SJCRH30 (cell line): ENCODE measurements at regions not wholly inside any gene's neighbourhood (a gene's known extent, or its start where the extent isn't known, plus 50 kb on each side); places are given as distances from the start of the nearest gene placed in this dataset.
"Not testable (repeated sequence)": the region's sequence is repeated elsewhere in the genome, so short reads cannot be mapped to it uniquely, and the experiment has no call there.

Experiments
- DNase-seq, 2 experiments: peaks; one replicate each; pipeline ENCODE4 v3.0.0-alpha.2; 2015 to 2020
- H3K27ac ChIP-seq: fragments of 250-450 bp; sonication (Bioruptor Pico); 2 replicates; pipeline ENCODE4 v1.5.1; 2020; ENCODE audit warnings: mild to moderate bottlenecking, moderate library complexity
- H3K27me3 ChIP-seq: fragments of 250-450 bp; sonication (Bioruptor Pico); 2 replicates; pipeline ENCODE4 v1.5.1; 2020; ENCODE audit warnings: mild to moderate bottlenecking, moderate library complexity
- H3K36me3 ChIP-seq: fragments of 250-450 bp; sonication (Bioruptor Pico); 2 replicates; pipeline ENCODE4 v1.5.1; 2020; ENCODE audit warnings: mild to moderate bottlenecking, moderate library complexity
- H3K4me1 ChIP-seq: fragments of 250-450 bp; sonication (Bioruptor Pico); 2 replicates; pipeline ENCODE4 v1.5.1; 2020; ENCODE audit warnings: mild to moderate bottlenecking, moderate library complexity
- H3K4me3 ChIP-seq: fragments of 250-450 bp; sonication (Bioruptor Pico); 2 replicates; pipeline ENCODE4 v1.5.1; 2020; ENCODE audit warnings: mild to moderate bottlenecking, moderate library complexity
- H3K9me3 ChIP-seq: fragments of 250-450 bp; sonication (Bioruptor Pico); replicated peaks from 2 replicates; pipeline ENCODE4 v1.5.1; 2020; ENCODE audit warnings: mild to moderate bottlenecking, moderate library complexity

GRCh38 chr6:6736791-6737654 lies 148.5 kb downstream of the LY86 start:
- Histone ChIP-seq H3K9me3 (no peaks in the 10 kb centered on the region), H3K27me3 (no peaks in the 10 kb centered on the region), H3K4me3 (no peak overlapping the region), H3K4me1 (no peaks in the 10 kb centered on the region), H3K27ac (no peak overlapping the region), H3K36me3 (no peaks in the 10 kb centered on the region)
- DNase-seq, result no peak

- no peak for DNase-seq
- H3K4me1 ChIP-seq, result no peaks in the 10 kb centered on the region
- no peak overlapping the region for H3K4me3 ChIP-seq
- H3K9me3 ChIP-seq, result no peaks in the 10 kb centered on the region
- H3K36me3 ChIP-seq, result no peaks in the 10 kb centered on the region
- H3K27me3 ChIP-seq, result no peaks in the 10 kb centered on the region
- no peak overlapping the region for H3K27ac ChIP-seq
These were observed 149.2 kb downstream of the LY86 start for GRCh38 chr6:6737671-6738070.

GRCh38 chr6:6738108-6738507 lies 149.6 kb downstream of the LY86 start:
- Histone ChIP-seq H3K4me1 (no peaks in the 10 kb centered on the region), H3K9me3 (no peaks in the 10 kb centered on the region), H3K27ac (no peak overlapping the region), H3K36me3 (no peaks in the 10 kb centered on the region), H3K4me3 (no peak overlapping the region), H3K27me3 (no peaks in the 10 kb centered on the region)
- no peak for DNase-seq

DNA sequence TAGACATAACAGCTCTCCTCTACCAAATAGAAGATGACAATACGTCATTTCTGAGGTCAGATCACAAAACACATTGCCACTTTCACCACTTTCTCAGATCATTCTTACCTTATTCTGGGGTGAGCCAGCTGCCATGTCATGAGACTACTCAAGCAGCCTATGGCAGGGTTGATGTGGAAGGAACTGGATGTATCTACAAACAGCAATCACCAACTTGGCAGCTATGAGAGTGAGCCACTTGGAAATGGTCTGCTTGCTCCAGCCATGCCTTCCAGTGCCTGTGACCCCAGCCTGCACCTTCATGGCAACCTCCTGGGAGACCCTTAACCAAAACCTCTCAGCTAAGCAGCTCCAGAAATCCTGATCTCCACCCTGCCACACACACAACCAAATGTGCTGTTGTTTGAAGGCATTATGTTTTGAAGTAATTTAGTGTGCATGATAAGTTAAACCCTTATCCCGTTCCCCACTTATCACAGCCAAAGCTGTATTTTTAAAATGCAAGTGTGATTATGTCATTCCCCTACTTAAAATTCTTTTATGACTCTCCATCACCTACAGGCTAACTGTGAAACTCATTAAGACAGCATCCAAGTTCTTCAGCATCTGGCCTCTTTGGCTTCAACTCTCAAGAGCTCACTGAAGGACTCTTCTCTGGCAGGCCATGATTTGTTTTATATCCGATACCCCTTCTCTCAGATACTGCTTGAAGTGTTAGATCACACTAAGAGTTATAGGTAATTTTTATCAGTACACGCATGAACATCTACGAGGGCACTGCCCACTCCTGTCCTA lies 150.6 kb downstream of the LY86 start:
- DNase-seq, result no peak
- no peaks in the 10 kb centered on the region for H3K9me3 ChIP-seq
- H3K27ac ChIP-seq, result no peak overlapping the region
- no peaks in the 10 kb centered on the region for H3K36me3 ChIP-seq
- H3K27me3 ChIP-seq, result no peaks in the 10 kb centered on the region
- H3K4me3 ChIP-seq, result no peak overlapping the region
- H3K4me1 ChIP-seq, result no peaks in the 10 kb centered on the region

DNA sequence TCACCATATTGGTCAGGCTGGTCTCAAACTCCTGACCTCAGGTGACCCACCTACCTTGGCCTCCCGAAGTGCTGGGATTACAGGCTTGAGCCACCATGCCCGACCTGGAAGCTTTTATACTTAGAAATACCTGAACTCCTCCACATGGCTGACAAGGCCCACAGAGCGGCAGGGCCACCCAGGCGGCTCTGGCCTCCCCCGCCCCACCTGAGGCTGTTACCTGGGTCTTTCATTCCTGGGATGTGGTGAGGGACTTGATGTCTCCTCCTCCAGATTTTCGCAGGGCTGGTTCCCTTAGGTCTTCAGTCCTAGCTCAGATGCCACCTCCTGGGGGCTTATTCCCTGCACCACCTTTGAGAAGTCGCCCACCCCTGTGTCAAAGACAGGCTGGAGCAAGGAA lies 152.1 kb downstream of the LY86 start:
- Histone ChIP-seq H3K36me3 (no peaks in the 10 kb centered on the region), H3K4me1 (no peaks in the 10 kb centered on the region), H3K27ac (no peak overlapping the region), H3K27me3 (no peaks in the 10 kb centered on the region), H3K9me3 (no peaks in the 10 kb centered on the region), H3K4me3 (no peak overlapping the region)
- DNase-seq, result no peak

GRCh38 chr6:6741264-6741663 lies 152.7 kb downstream of the LY86 start:
- Histone ChIP-seq H3K36me3 (no peaks in the 10 kb centered on the region), H3K4me3 (no peak overlapping the region), H3K27ac (no peak overlapping the region), H3K27me3 (no peaks in the 10 kb centered on the region), H3K9me3 (no peaks in the 10 kb centered on the region), H3K4me1 (no peaks in the 10 kb centered on the region)
- DNase-seq, result no peak

- no peaks in the 10 kb centered on the region for H3K9me3 ChIP-seq
- H3K4me3 ChIP-seq, result no peak overlapping the region
- H3K36me3 ChIP-seq, result no peaks in the 10 kb centered on the region
- H3K4me1 ChIP-seq, result no peaks in the 10 kb centered on the region
- no peak overlapping the region for H3K27ac ChIP-seq
- DNase-seq, result no peak
- no peaks in the 10 kb centered on the region for H3K27me3 ChIP-seq
These were observed 154.0 kb downstream of the LY86 start for GRCh38 chr6:6742535-6742934.

- Histone ChIP-seq H3K27me3 (no peaks in the 10 kb centered on the region), H3K36me3 (no peaks in the 10 kb centered on the region), H3K27ac (no peak overlapping the region), H3K4me3 (no peak overlapping the region), H3K4me1 (no peaks in the 10 kb centered on the region), H3K9me3 (no peaks in the 10 kb centered on the region)
- no peak for DNase-seq
These were observed 156.0 kb downstream of the LY86 start for GRCh38 chr6:6744551-6744950.

DNA sequence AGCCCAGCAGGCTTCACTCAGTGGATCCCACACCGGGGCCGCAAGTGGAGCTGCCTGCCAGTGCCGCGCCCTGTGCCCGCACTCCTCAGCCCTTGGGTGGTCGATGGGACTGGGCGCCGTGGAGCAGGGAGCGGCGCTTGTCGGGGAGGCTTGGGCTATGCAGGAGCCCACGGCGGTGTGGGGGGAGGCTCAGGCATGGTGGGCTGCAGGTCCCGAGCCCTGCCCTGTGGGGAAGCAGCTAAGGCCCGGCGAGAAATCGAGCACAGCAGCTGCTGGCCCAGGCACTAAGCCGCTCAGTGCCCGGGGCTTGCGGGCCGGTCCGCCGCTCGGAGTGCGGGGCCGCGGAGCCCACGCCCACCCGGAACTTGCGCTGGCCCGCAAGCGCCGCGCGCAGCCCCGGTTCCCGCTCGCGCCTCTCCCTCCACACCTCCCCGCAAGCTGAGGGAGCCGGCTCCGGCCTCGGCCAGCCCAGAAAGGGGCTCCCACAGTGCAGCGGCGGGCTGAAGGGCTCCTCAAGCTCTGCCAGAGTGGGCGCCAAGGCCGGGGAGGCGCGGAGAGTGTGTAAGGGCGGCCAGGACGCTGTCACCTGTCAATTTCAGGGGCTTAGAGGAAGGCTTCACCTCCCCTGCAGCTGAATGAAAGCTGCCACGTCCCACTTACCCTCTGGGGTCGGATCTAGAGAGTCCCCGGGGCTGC lies 157.3 kb downstream of the LY86 start:
- not testable (repeated sequence) for H3K36me3 ChIP-seq, DNase-seq, H3K27ac ChIP-seq, H3K9me3 ChIP-seq, H3K27me3 ChIP-seq, H3K4me1 ChIP-seq, H3K4me3 ChIP-seq

GRCh38 chr6:6746333-6746969 lies 157.9 kb downstream of the LY86 start:
- H3K27me3 ChIP-seq, result no peaks in the 10 kb centered on the region
- no peak overlapping the region for H3K27ac ChIP-seq
- no peaks in the 10 kb centered on the region for H3K9me3 ChIP-seq
- H3K4me3 ChIP-seq, result no peak overlapping the region
- no peaks in the 10 kb centered on the region for H3K36me3 ChIP-seq
- no peaks in the 10 kb centered on the region for H3K4me1 ChIP-seq
- DNase-seq, result peak; percentile 33 to 49

DNA sequence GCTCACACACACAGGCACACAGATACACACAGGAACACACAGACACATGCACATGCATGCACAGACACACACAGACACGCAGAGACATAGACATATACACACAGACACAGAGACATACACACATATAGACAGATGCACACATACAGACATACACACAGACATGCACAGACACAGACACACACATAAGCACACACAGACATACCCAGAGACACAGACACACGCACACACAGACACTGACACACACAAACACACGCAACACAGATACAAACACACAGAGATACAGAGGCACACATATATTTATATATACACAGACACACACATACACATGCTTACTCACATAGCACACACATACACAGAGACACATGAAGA lies 158.4 kb downstream of the LY86 start:
- H3K27me3 ChIP-seq, result no peaks in the 10 kb centered on the region
- H3K4me3 ChIP-seq, result no peak overlapping the region
- no peaks in the 10 kb centered on the region for H3K4me1 ChIP-seq
- H3K9me3 ChIP-seq, result no peaks in the 10 kb centered on the region
- no peak for DNase-seq
- H3K27ac ChIP-seq, result no peak overlapping the region
- H3K36me3 ChIP-seq, result no peaks in the 10 kb centered on the region

DNA sequence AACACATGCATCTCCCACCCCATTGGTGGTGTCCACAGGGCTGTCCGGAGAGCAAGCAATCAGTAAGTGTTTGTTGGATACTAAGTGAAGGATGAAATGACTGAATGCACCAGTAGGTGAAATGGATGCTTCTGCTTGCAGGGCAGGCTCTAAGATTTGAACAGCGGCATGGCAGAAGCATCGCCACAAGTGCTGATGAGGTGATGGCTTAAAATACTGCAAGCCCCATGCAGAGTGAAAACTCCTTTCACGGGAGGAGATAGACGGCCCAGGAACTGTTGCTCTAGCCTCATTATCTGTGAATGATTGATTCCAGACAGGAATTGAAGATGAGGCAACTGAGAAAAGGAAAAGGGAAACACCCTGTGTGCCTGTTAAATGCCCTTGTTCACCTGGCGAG lies 158.9 kb downstream of the LY86 start:
- no peaks in the 10 kb centered on the region for H3K27me3 ChIP-seq
- no peaks in the 10 kb centered on the region for H3K9me3 ChIP-seq
- no peak for DNase-seq
- no peaks in the 10 kb centered on the region for H3K4me1 ChIP-seq
- H3K4me3 ChIP-seq, result no peak overlapping the region
- no peak overlapping the region for H3K27ac ChIP-seq
- no peaks in the 10 kb centered on the region for H3K36me3 ChIP-seq

- Histone ChIP-seq H3K4me1 (no peaks in the 10 kb centered on the region), H3K36me3 (no peaks in the 10 kb centered on the region), H3K9me3 (no peaks in the 10 kb centered on the region), H3K4me3 (no peak overlapping the region), H3K27me3 (no peaks in the 10 kb centered on the region), H3K27ac (no peak overlapping the region)
- no peak for DNase-seq
These were observed 159.5 kb downstream of the LY86 start for GRCh38 chr6:6748001-6748400.

GRCh38 chr6:6749702-6750491 lies 161.4 kb downstream of the LY86 start:
- Histone ChIP-seq H3K4me3 (no peak overlapping the region), H3K27me3 (no peaks in the 10 kb centered on the region), H3K27ac (no peak overlapping the region), H3K4me1 (no peaks in the 10 kb centered on the region), H3K9me3 (no peaks in the 10 kb centered on the region), H3K36me3 (no peaks in the 10 kb centered on the region)
- DNase-seq, result peak in 1 of 2 experiments; percentile 18
